Spleen (tissue), 11 donors: ENCODE measurements at regions not wholly inside any gene's neighbourhood (a gene's known extent, or its start where the extent isn't known, plus 50 kb on each side); places are given as distances from the start of the nearest gene placed in this dataset.

Source experiments
- DNase-seq: peaks from one replicate; pipeline ENCODE4 v3.0.0-alpha.2; 2020
- H3K27ac ChIP-seq, 8 donors: fragments of 200-600 bp; sonication (generic) in 7 of 8; 1 replicate in 4 of 8; 2 replicates in 4 of 8; pipeline versions ENCODE4 v1.5.0 to v1.8.0; 2016 to 2021; ENCODE audit warnings: inconsistent platforms in 4 of 8, mild to moderate bottlenecking in 4 of 8, moderate library complexity in 1 of 8
- H3K27me3 ChIP-seq, 7 donors: fragments of 200-600 bp; sonication (generic) in 6 of 7; replicated peaks in 1 of 7; 1 replicate in 4 of 7; 2 replicates in 3 of 7; pipeline versions ENCODE4 v1.5.0 to v1.8.0; 2016 to 2021; ENCODE audit warnings: inconsistent platforms in 3 of 7, mild to moderate bottlenecking in 1 of 7
- H3K36me3 ChIP-seq, 6 donors: fragments of 200-600 bp; sonication (generic) in 5 of 6; 1 replicate in 4 of 6; 2 replicates in 2 of 6; pipeline versions ENCODE4 v1.5.0 to v1.8.0; 2016 to 2021; ENCODE audit warnings: inconsistent platforms in 2 of 6
- H3K4me1 ChIP-seq, 6 donors: fragments of 200-600 bp; sonication (generic) in 5 of 6; 1 replicate in 3 of 6; 2 replicates in 3 of 6; pipeline versions ENCODE4 v1.5.0 to v1.8.0; 2016 to 2021; ENCODE audit warnings: inconsistent platforms in 3 of 6
- H3K4me3 ChIP-seq, 8 donors: fragments of 200-600 bp; sonication (generic) in 7 of 8; 1 replicate in 4 of 8; 2 replicates in 4 of 8; pipeline versions ENCODE4 v1.5.0 to v1.8.0; 2016 to 2021; ENCODE audit warnings: inconsistent platforms in 4 of 8, mild to moderate bottlenecking in 4 of 8, moderate library complexity in 2 of 8
- H3K9me3 ChIP-seq, 8 donors: fragments of 200-600 bp; sonication (generic) in 7 of 8; 1 replicate in 4 of 8; 2 replicates in 4 of 8; pipeline versions ENCODE4 v1.5.0 to v1.8.0; 2016 to 2021; ENCODE audit warnings: inconsistent platforms in 4 of 8
- POLR2A ChIP-seq, 3 donors: fragments of 450-650 bp; IDR thresholded peaks; one replicate each; pipeline ENCODE4 v1.5.1; 2017; ENCODE audit warnings: antibody characterized with exemption in 3 of 3, mild to moderate bottlenecking in 1 of 3
- POLR2AphosphoS5 ChIP-seq, 3 donors: sonication (generic); formaldehyde crosslinking; IDR thresholded peaks; one replicate each; pipeline ENCODE4 v1.5.1; 2017; ENCODE audit warnings: antibody characterized with exemption in 3 of 3
- WGBS, 5 donors: extraction: QIAGEN DNeasy Blood & Tissue Kit in 3 of 5; methylation state at CpG; one replicate each; pipeline versions ENCODE4 v1.1.5 to v1.1.7; 2013 to 2018; 5-methylcytosine and 5-hydroxymethylcytosine counted together
- intact Hi-C: fragments of 100-400 bp; cut with DNase I; formaldehyde crosslinking; loops from one replicate; pipeline ENCODE4 v1.15.0; 2023; ENCODE audit warnings: low total_unique reads
- TF ChIP-seq, protein P1 (sequence below), 11 experiments: fragments of 200-600 bp in 7 of 11; fragments of 450-650 bp in 4 of 11; sonication (generic) in 4 of 11; IDR thresholded peaks in 8 of 11; conservative IDR thresholded peaks in 3 of 11; 1 replicate in 7 of 11; 2 replicates in 4 of 11; pipeline versions ENCODE4 v1.4.0 to v1.8.0; 2016 to 2021; ENCODE audit warnings: antibody characterized with exemption in 11 of 11, inconsistent platforms in 4 of 11, mild to moderate bottlenecking in 1 of 11
- donor health status: healthy with polysubstance abuse.
- donor health status: DM: no; HTN: no; CAD: no; lungs with moderate emphysema.
- donor health status: DM: no; HTN: no; CAD: no.
- donor health status: Bipolar disorder and iron deficiency.
- donor health status: healthy.
- donor health status: DM: no; HTN: no; CAD: no.
- donor health status: DM: yes; HTN: yes; CAD: no.

DNA sequence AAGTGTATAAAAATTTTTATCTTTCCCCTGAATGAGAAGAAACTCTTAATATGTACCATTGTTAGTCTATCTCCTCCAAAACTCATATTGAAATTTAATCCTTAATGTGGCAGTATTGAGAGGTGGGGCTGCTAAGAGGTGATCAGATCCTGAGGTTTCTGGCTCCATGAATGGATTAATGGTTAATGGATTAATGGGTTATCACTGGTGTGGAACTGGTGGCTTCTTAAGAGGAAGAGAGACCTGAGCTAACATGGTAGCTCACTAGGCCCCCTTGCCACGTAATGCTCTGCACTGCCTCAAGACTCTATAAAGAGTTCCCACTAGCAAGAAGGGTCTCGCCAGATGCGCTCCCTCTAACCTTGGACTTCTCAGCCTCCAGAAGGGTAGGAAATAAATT, 70.6 kb upstream of the ZBTB18 start:
- Histone ChIP-seq H3K9me3 (no peaks in the 10 kb centered on the region), H3K4me3 (no peak overlapping the region), H3K4me1 (no peaks in the 10 kb centered on the region), H3K27me3 (no peaks in the 10 kb centered on the region), H3K27ac (no peak overlapping the region), H3K36me3 (no peaks in the 10 kb centered on the region)
- intact Hi-C loops: no loop called here
- DNase-seq: no peak
- TF ChIP-seq POLR2A (IDR thresholded peaks at IDR 0.05): no peak
- TF ChIP-seq, protein P1, sequence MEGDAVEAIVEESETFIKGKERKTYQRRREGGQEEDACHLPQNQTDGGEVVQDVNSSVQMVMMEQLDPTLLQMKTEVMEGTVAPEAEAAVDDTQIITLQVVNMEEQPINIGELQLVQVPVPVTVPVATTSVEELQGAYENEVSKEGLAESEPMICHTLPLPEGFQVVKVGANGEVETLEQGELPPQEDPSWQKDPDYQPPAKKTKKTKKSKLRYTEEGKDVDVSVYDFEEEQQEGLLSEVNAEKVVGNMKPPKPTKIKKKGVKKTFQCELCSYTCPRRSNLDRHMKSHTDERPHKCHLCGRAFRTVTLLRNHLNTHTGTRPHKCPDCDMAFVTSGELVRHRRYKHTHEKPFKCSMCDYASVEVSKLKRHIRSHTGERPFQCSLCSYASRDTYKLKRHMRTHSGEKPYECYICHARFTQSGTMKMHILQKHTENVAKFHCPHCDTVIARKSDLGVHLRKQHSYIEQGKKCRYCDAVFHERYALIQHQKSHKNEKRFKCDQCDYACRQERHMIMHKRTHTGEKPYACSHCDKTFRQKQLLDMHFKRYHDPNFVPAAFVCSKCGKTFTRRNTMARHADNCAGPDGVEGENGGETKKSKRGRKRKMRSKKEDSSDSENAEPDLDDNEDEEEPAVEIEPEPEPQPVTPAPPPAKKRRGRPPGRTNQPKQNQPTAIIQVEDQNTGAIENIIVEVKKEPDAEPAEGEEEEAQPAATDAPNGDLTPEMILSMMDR (IDR thresholded peaks at IDR 0.05 in 8 of 11, conservative IDR thresholded peaks at IDR 0.05 in 3 of 11): no peak
- TF ChIP-seq POLR2AphosphoS5 (IDR thresholded peaks at IDR 0.05): no peak
- WGBS, 5 donors: 91 to 98% (median 93%) methylated on average over 3 of the region's 3 CpGs

DNA sequence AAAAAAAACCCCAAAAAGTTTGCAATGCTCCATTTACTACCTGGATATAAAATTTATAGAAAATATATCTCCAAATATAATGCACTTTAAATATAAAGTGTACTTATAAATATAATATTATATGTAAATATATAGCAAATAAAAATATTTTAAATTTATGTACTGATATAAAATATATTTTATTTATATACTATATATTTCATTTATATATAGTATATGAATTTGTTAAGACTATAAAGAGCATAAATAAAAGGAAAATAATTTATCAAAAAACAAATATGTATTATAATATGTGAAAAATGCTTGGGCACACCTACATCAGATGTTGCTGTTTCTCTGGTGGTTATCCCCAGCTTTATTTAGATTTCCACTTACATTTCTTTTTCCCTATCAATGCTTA, 71.0 kb upstream of the ZBTB18 start:
- DNase-seq: no peak
- intact Hi-C loops: no loop called here
- no peak overlapping the region for H3K4me3 ChIP-seq
- no peaks in the 10 kb centered on the region for H3K4me1 ChIP-seq
- no peak overlapping the region for H3K27ac ChIP-seq
- H3K36me3 ChIP-seq: no peaks in the 10 kb centered on the region
- no peak for TF ChIP-seq POLR2AphosphoS5 (IDR thresholded peaks at IDR 0.05)
- TF ChIP-seq POLR2A (IDR thresholded peaks at IDR 0.05): no peak
- TF ChIP-seq, protein P1 (IDR thresholded peaks at IDR 0.05 in 8 of 11, conservative IDR thresholded peaks at IDR 0.05 in 3 of 11): no peak
- no peaks in the 10 kb centered on the region for H3K9me3 ChIP-seq
- H3K27me3 ChIP-seq: peaks cover 0 to 1% (median 0%) of the 10 kb centered on the region in 7 donors

DNA sequence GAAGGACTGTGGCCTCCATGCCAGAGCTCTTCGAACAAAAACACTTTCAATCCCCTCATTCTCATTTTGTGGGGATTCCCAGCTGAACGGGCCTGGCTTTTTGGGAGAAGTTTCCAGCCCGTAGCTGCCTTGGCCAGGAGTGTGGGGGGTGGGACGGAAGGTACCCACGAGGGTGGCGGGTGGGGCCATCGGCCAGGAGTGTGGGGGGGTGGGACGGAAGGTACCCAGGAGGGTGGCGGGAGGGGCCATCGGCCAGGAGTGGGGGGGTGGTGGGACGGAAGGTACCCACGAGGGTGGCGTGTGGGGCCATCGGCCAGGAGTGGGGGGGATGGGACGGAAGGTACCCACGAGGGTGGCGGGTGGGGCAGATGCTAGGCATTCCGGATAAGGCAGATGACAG, 71.7 kb upstream of the ZBTB18 start:
- H3K27ac ChIP-seq: no peak overlapping the region
- H3K4me1 ChIP-seq: no peaks in the 10 kb centered on the region
- peaks cover 0 to 8% (median 0%) of the 10 kb centered on the region in 7 donors for H3K27me3 ChIP-seq
- TF ChIP-seq, protein P1 (IDR thresholded peaks at IDR 0.05 in 8 of 11, conservative IDR thresholded peaks at IDR 0.05 in 3 of 11): no peak
- TF ChIP-seq POLR2A (IDR thresholded peaks at IDR 0.05) (no peak), POLR2AphosphoS5 (IDR thresholded peaks at IDR 0.05) (no peak)
- WGBS, 5 donors: 95 to 97% (median 95%) methylated on average over 16 to 18 of the region's 18 CpGs
- H3K36me3 ChIP-seq: no peaks in the 10 kb centered on the region
- H3K4me3 ChIP-seq: no peak overlapping the region
- H3K9me3 ChIP-seq: no peaks in the 10 kb centered on the region
- intact Hi-C loops: no loop called here
- no peak for DNase-seq

DNA sequence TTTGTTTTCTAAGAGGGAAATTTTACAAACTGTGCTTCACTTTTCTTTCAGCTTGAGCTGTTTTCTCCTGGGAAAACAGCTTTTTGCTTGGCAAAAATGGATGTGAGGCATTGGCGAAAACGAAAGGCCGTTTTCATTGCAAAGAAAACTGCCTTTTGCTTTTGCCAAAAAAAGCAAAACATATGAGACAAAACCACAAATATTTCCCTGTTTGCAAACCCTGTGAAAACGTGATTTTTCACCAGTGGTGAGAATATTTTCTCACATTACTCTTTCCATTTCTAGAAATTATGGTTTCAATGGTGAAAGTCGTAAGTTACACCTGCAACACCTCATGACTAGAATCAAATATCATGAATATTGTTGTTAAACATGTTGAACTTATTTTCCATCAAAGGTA, 74.0 kb upstream of the ZBTB18 start:
- WGBS, 5 donors: 56 to 76% (median 70%) methylated on average over 5 of the region's 5 CpGs
- intact Hi-C loops: no loop called here
- H3K4me1 ChIP-seq: no peaks in the 10 kb centered on the region
- no peak overlapping the region for H3K4me3 ChIP-seq
- no peaks in the 10 kb centered on the region for H3K9me3 ChIP-seq
- TF ChIP-seq POLR2AphosphoS5 (IDR thresholded peaks at IDR 0.05) (no peak), POLR2A (IDR thresholded peaks at IDR 0.05) (no peak)
- TF ChIP-seq, protein P1 (IDR thresholded peaks at IDR 0.05 in 8 of 11, conservative IDR thresholded peaks at IDR 0.05 in 3 of 11): no peak
- DNase-seq: no peak
- no peaks in the 10 kb centered on the region for H3K36me3 ChIP-seq
- H3K27ac ChIP-seq: no peak overlapping the region
- H3K27me3 ChIP-seq: peaks cover 0 to 15% (median 0%) of the 10 kb centered on the region in 7 donors
